SK-N-SH (cell line): ENCODE measurements at regions not wholly inside any gene's neighbourhood (a gene's known extent, or its start where the extent isn't known, plus 50 kb on each side); places are given as distances from the start of the nearest gene placed in this dataset.

Experiments
- CTCF ChIA-PET: fragments of 300-600, 350-600 bp; formaldehyde crosslinking; extraction: SDS; loops from one replicate; lab custom pipeline; 2021; lab: Yijun Ruan, JAX
- POLR2A ChIA-PET: fragments of 350-600 bp; sonication (Branson Sonifier 250); formaldehyde crosslinking; extraction: SDS; loops from one replicate; lab custom pipeline; 2020; ENCODE audit warnings: antibody characterized with exemption, inconsistent platforms; lab: Yijun Ruan, JAX
- DNase-seq: peaks from one replicate; pipeline ENCODE4 v3.0.0; 2012
- H2AFZ ChIP-seq: fragments of 200-600 bp; sonication (generic); 2 replicates; pipeline ENCODE4 v1.8.1; 2016; ENCODE audit warnings: antibody characterized with exemption, mild to moderate bottlenecking, low read depth
- H3F3A ChIP-seq: fragments of 200-600 bp; sonication (generic); replicated peaks from 2 replicates; pipeline ENCODE3; 2016; ENCODE audit warnings: antibody characterized with exemption, mild to moderate bottlenecking; ENCODE audit not compliant: insufficient read depth
- H3K27ac ChIP-seq, 2 experiments: fragments of 200-500 bp in 1 of 2; fragments of 200-600 bp in 1 of 2; sonication (Bioruptor generic) in 1 of 2; sonication (generic), shearing (Covaris generic) in 1 of 2; 2 replicates each; pipeline versions ENCODE4 v1.5.1 to v1.6.1; 2014 to 2016; ENCODE audit warnings: low read depth in 2 of 2, inconsistent platforms in 1 of 2, low read length in 1 of 2, mild to moderate bottlenecking in 1 of 2, mixed read lengths in 1 of 2
- H3K27me3 ChIP-seq: fragments of 200-600 bp; sonication (generic), shearing (Covaris generic); 2 replicates; pipeline ENCODE4 v1.6.1; 2016; ENCODE audit warnings: mixed run types; ENCODE audit not compliant: insufficient read depth
- H3K36me3 ChIP-seq, 2 experiments: fragments of 200-500 bp in 1 of 2; fragments of 200-600 bp in 1 of 2; sonication (Bioruptor generic) in 1 of 2; sonication (generic) in 1 of 2; replicated peaks in 1 of 2; 2 replicates each; pipeline versions ENCODE3 to v1.5.1; 2014 to 2016; ENCODE audit warnings: low read length in 1 of 2, mild to moderate bottlenecking in 1 of 2; ENCODE audit not compliant: insufficient read depth in 2 of 2, control insufficient read depth in 1 of 2
- H3K4me1 ChIP-seq, 2 experiments: fragments of 200-500 bp in 1 of 2; fragments of 200-600 bp in 1 of 2; sonication (Bioruptor generic) in 1 of 2; sonication (generic), shearing (Covaris generic) in 1 of 2; 2 replicates each; pipeline versions ENCODE4 v1.5.1 to v1.6.1; 2014 to 2016; ENCODE audit warnings: low read depth in 1 of 2, low read length in 1 of 2, mixed run types in 1 of 2; ENCODE audit not compliant: insufficient read depth in 2 of 2, control insufficient read depth in 1 of 2
- H3K4me2 ChIP-seq: fragments of 200-600 bp; sonication (generic), shearing (Covaris generic); 2 replicates; pipeline ENCODE4 v1.6.1; 2017; ENCODE audit warnings: mixed run types
- H3K4me3 ChIP-seq, 2 experiments: fragments of 200-500 bp in 1 of 2; fragments of 200-600 bp in 1 of 2; sonication (Bioruptor generic) in 1 of 2; sonication (generic), shearing (Covaris generic) in 1 of 2; 2 replicates each; pipeline versions ENCODE4 v1.5.1 to v1.8.1; 2014 to 2016; ENCODE audit warnings: low read depth in 2 of 2, inconsistent platforms in 1 of 2, low read length in 1 of 2, mild to moderate bottlenecking in 1 of 2, mixed read lengths in 1 of 2, moderate library complexity in 1 of 2
- H3K79me2 ChIP-seq: fragments of 200-600 bp; sonication (generic); 2 replicates; pipeline ENCODE4 v1.8.1; 2017; ENCODE audit warnings: mild to moderate bottlenecking; ENCODE audit not compliant: insufficient read depth
- H3K9ac ChIP-seq: fragments of 200-600 bp; sonication (generic); 2 replicates; pipeline ENCODE4 v1.6.1; 2017; ENCODE audit warnings: mixed run types
- H3K9me2 ChIP-seq: fragments of 200-600 bp; sonication (generic); 2 replicates; pipeline ENCODE4 v1.6.1; 2017; ENCODE audit warnings: mixed run types
- H3K9me3 ChIP-seq: fragments of 200-600 bp; sonication (generic); 2 replicates; pipeline ENCODE4 v1.6.1; 2017; ENCODE audit warnings: mixed run types, mild to moderate bottlenecking, moderate library complexity
- H4K20me1 ChIP-seq: fragments of 200-600 bp; sonication (generic); 2 replicates; pipeline ENCODE4 v1.6.1; 2017; ENCODE audit warnings: mild to moderate bottlenecking, mixed run types; ENCODE audit not compliant: insufficient read depth
- CHD2 ChIP-seq: fragments of 150-350 bp; IDR thresholded peaks from 2 replicates; pipeline ENCODE4 v1.6.1; 2018; ENCODE audit warnings: low read length; ENCODE audit not compliant: partially characterized antibody
- ELF1 ChIP-seq: IDR thresholded peaks from 2 replicates; pipeline ENCODE4 v1.4.0; 2012
- EZH2phosphoT487 ChIP-seq: fragments of 200-600 bp; sonication (generic); IDR thresholded peaks from 2 replicates; pipeline ENCODE4 v1.6.1; 2017; ENCODE audit warnings: low read depth, mixed run types, mild to moderate bottlenecking, antibody characterized with exemption, moderate library complexity, borderline replicate concordance
- GATA2 ChIP-seq: sonication (generic); formaldehyde crosslinking; IDR thresholded peaks from 2 replicates; pipeline ENCODE4 v1.5.0; 2020; ENCODE audit warnings: mild to moderate bottlenecking, missing genetic modification reagents
- NFIC ChIP-seq: IDR thresholded peaks from 2 replicates; pipeline ENCODE4 v1.4.0; 2012; ENCODE audit warnings: borderline replicate concordance
- SIN3A ChIP-seq: IDR thresholded peaks from 2 replicates; pipeline ENCODE4 v1.6.1; 2012; ENCODE audit warnings: low read depth, mild to moderate bottlenecking, low read length, moderate library complexity, borderline replicate concordance
- SMC3 ChIP-seq: IDR thresholded peaks from 2 replicates; pipeline ENCODE4 v1.6.1; 2012; ENCODE audit warnings: low read depth, low read length, improper control_type of control experiment
- YY1 ChIP-seq: IDR thresholded peaks from 2 replicates; pipeline ENCODE4 v1.4.0; 2012; ENCODE audit warnings: low read depth, mild to moderate bottlenecking
- WGBS: methylation state at CpG from one replicate; pipeline ENCODE4 v1.1.6; 2017; ENCODE audit warnings: low lambda C conversion rate; 5-methylcytosine and 5-hydroxymethylcytosine counted together
- TF ChIP-seq, protein P1 (sequence below): IDR thresholded peaks from 2 replicates; pipeline ENCODE4; 2012
- TF ChIP-seq, protein P2 (sequence below): IDR thresholded peaks from 2 replicates; pipeline ENCODE4 v1.4.0; 2012; ENCODE audit warnings: low read depth, borderline replicate concordance
- TF ChIP-seq, protein P3 (sequence below): fragments of 150-350 bp; IDR thresholded peaks from 2 replicates; pipeline ENCODE4 v1.6.1; 2016; ENCODE audit warnings: mild to moderate bottlenecking, low read depth, low read length
- TF ChIP-seq, protein P4 (sequence below): fragments of 200-600 bp; sonication (generic); IDR thresholded peaks from 2 replicates; pipeline ENCODE4 v1.6.1; 2017; ENCODE audit warnings: antibody characterized with exemption, mild to moderate bottlenecking, moderate library complexity
- TF ChIP-seq, protein P5 (sequence below): IDR thresholded peaks from 2 replicates; pipeline ENCODE4 v1.4.0; 2012; ENCODE audit warnings: low read depth, borderline replicate concordance

DNA sequence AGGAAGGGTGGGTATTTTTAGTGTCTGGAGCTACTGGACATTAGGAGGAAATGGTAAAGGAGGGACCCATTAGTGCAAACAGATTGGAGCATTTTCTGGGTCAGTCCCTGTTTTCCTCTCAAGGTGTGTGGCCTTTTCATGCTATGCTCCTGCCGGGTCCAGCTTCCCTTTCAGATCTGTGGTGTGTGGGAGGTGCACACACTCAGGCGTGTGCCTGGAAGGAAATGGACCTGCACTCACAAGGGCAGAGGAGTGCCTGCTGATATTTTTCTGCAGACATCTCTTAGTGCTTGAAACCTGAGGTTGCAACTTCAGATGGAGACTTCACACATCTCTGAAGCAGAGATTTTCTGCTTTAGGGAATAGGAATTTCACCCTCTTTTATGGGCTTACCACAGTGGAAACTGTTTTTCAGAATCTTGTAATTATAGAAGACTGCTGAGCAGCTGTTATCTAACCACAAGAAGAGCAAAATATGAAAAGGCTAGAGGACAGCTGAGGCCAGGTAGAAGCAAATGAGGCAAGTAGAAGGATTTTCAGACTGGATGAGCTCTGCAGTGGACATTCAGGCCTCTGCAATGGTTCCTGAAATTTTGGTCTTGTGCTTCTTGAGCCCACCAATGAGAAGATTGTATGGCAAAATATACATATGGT is 764.3 kb downstream of the QKI start:
- Histone ChIP-seq H3K4me3 (no peak overlapping the region), H3K79me2 (no peaks in the 10 kb centered on the region), H3K36me3 (no peaks in the 10 kb centered on the region), H4K20me1 (no peaks in the 10 kb centered on the region), H3K9me2 (no peaks in the 10 kb centered on the region), H3K27me3 (no peaks in the 10 kb centered on the region), H3K4me2 (no peak overlapping the region), H3K27ac (no peak overlapping the region), H3F3A (no peaks in the 10 kb centered on the region), H3K9me3 (no peaks in the 10 kb centered on the region), H2AFZ (no peak overlapping the region), H3K4me1 (no peaks in the 10 kb centered on the region), H3K9ac (no peak overlapping the region)
- ChIA-PET CTCF (interaction anchor here (0.7 to 1.2 kb wide), 2 partner anchors 11 to 1138 kb away, joined by 3 read pairs; no protein-coding TSS in a partner anchor), POLR2A (no interaction called here)
- TF ChIP-seq, protein P1, sequence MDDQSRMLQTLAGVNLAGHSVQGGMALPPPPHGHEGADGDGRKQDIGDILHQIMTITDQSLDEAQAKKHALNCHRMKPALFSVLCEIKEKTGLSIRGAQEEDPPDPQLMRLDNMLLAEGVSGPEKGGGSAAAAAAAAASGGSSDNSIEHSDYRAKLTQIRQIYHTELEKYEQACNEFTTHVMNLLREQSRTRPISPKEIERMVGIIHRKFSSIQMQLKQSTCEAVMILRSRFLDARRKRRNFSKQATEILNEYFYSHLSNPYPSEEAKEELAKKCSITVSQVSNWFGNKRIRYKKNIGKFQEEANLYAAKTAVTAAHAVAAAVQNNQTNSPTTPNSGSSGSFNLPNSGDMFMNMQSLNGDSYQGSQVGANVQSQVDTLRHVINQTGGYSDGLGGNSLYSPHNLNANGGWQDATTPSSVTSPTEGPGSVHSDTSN: no peak
- TF ChIP-seq SIN3A (no peak), YY1 (no peak), EZH2phosphoT487 (no peak), GATA2 (CRISPR knock-in tag) (no peak), CHD2 (no peak), NFIC (no peak), ELF1 (no peak), SMC3 (no peak)
- TF ChIP-seq, protein P2, sequence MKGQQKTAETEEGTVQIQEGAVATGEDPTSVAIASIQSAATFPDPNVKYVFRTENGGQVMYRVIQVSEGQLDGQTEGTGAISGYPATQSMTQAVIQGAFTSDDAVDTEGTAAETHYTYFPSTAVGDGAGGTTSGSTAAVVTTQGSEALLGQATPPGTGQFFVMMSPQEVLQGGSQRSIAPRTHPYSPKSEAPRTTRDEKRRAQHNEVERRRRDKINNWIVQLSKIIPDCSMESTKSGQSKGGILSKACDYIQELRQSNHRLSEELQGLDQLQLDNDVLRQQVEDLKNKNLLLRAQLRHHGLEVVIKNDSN: no peak
- TF ChIP-seq, protein P3, sequence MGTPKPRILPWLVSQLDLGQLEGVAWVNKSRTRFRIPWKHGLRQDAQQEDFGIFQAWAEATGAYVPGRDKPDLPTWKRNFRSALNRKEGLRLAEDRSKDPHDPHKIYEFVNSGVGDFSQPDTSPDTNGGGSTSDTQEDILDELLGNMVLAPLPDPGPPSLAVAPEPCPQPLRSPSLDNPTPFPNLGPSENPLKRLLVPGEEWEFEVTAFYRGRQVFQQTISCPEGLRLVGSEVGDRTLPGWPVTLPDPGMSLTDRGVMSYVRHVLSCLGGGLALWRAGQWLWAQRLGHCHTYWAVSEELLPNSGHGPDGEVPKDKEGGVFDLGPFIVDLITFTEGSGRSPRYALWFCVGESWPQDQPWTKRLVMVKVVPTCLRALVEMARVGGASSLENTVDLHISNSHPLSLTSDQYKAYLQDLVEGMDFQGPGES: no peak
- TF ChIP-seq, protein P4, sequence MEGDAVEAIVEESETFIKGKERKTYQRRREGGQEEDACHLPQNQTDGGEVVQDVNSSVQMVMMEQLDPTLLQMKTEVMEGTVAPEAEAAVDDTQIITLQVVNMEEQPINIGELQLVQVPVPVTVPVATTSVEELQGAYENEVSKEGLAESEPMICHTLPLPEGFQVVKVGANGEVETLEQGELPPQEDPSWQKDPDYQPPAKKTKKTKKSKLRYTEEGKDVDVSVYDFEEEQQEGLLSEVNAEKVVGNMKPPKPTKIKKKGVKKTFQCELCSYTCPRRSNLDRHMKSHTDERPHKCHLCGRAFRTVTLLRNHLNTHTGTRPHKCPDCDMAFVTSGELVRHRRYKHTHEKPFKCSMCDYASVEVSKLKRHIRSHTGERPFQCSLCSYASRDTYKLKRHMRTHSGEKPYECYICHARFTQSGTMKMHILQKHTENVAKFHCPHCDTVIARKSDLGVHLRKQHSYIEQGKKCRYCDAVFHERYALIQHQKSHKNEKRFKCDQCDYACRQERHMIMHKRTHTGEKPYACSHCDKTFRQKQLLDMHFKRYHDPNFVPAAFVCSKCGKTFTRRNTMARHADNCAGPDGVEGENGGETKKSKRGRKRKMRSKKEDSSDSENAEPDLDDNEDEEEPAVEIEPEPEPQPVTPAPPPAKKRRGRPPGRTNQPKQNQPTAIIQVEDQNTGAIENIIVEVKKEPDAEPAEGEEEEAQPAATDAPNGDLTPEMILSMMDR: no peak
- TF ChIP-seq, protein P5, sequence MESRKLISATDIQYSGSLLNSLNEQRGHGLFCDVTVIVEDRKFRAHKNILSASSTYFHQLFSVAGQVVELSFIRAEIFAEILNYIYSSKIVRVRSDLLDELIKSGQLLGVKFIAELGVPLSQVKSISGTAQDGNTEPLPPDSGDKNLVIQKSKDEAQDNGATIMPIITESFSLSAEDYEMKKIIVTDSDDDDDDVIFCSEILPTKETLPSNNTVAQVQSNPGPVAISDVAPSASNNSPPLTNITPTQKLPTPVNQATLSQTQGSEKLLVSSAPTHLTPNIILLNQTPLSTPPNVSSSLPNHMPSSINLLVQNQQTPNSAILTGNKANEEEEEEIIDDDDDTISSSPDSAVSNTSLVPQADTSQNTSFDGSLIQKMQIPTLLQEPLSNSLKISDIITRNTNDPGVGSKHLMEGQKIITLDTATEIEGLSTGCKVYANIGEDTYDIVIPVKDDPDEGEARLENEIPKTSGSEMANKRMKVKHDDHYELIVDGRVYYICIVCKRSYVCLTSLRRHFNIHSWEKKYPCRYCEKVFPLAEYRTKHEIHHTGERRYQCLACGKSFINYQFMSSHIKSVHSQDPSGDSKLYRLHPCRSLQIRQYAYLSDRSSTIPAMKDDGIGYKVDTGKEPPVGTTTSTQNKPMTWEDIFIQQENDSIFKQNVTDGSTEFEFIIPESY: no peak
- DNase-seq: no peak
- WGBS: 29% methylated on average over 1 of the region's 2 CpGs
